HepG2 (cell line): ENCODE measurements at regions not wholly inside any gene's neighbourhood (a gene's known extent, or its start where the extent isn't known, plus 50 kb on each side); places are given as distances from the start of the nearest gene placed in this dataset.

ENCODE experiments used
- ATF5 ChIP-seq: sonication (generic); formaldehyde crosslinking; IDR thresholded peaks from 2 replicates; pipeline ENCODE4 v1.4.0; 2020; ENCODE audit warnings: mild to moderate bottlenecking, low read depth, missing genetic modification reagents
- BCLAF1 ChIP-seq: fragments of 450-650 bp; IDR thresholded peaks from 2 replicates; pipeline ENCODE4 v1.6.1; 2017; ENCODE audit warnings: mild to moderate bottlenecking
- BRCA1 ChIP-seq: sonication (generic); formaldehyde crosslinking; IDR thresholded peaks from 2 replicates; pipeline ENCODE4 v1.4.0; 2020; ENCODE audit warnings: missing genetic modification reagents
- CREM ChIP-seq, 2 experiments: sonication (generic) in 1 of 2; formaldehyde crosslinking in 1 of 2; IDR thresholded peaks; 2 replicates each; pipeline versions ENCODE4 v1.4.0 to v1.6.1; 2016 to 2020; ENCODE audit warnings: antibody characterized with exemption in 1 of 2, mild to moderate bottlenecking in 1 of 2, missing genetic modification reagents in 1 of 2
- ETS1 ChIP-seq: sonication (generic); formaldehyde crosslinking; IDR thresholded peaks from 2 replicates; pipeline ENCODE4 v1.4.0; 2020; ENCODE audit warnings: missing genetic modification reagents
- JUNB ChIP-seq: sonication (generic); formaldehyde crosslinking; IDR thresholded peaks from 2 replicates; pipeline ENCODE4 v1.8.0; 2022; ENCODE audit warnings: missing genetic modification reagents, mild to moderate bottlenecking, borderline replicate concordance
- KDM5B ChIP-seq: sonication (generic); formaldehyde crosslinking; IDR thresholded peaks from 2 replicates; pipeline ENCODE4 v1.4.0; 2020; ENCODE audit warnings: missing genetic modification reagents, mild to moderate bottlenecking, borderline replicate concordance
- NCOA1 ChIP-seq: sonication (generic); formaldehyde crosslinking; IDR thresholded peaks from 2 replicates; pipeline ENCODE4 v1.9.0; 2021; ENCODE audit warnings: missing genetic modification reagents
- POLR2AphosphoS5 ChIP-seq: IDR thresholded peaks from 2 replicates; pipeline ENCODE4 v1.6.1; 2012; ENCODE audit warnings: low read depth, low read length
- ZBTB8A ChIP-seq: sonication (generic); formaldehyde crosslinking; IDR thresholded peaks from 2 replicates; pipeline ENCODE4 v1.4.0; 2020; ENCODE audit warnings: mild to moderate bottlenecking, low read depth, missing genetic modification reagents, borderline replicate concordance
- ZNF772 ChIP-seq: sonication (generic); formaldehyde crosslinking; IDR thresholded peaks from 2 replicates; pipeline ENCODE4 v1.5.0; 2020; ENCODE audit warnings: mild to moderate bottlenecking, missing genetic modification reagents
- ZSCAN29 ChIP-seq: sonication (generic); formaldehyde crosslinking; conservative IDR thresholded peaks from 2 replicates; pipeline ENCODE4 v1.4.0; 2020; ENCODE audit warnings: mild to moderate bottlenecking, missing genetic modification reagents

GRCh38 chr14:71237556-71237955 is 330.3 kb downstream of the PCNX1 start:
- no peak for TF ChIP-seq KDM5B (CRISPR knock-in tag)
- no peak for TF ChIP-seq BCLAF1
- TF ChIP-seq CREM (IDR thresholded peaks at IDR 0.05): no peak
- TF ChIP-seq CREM (CRISPR knock-in tag; IDR thresholded peaks at IDR 0.05): no peak
- no peak for TF ChIP-seq ETS1
- TF ChIP-seq ZBTB8A: no peak
- TF ChIP-seq BRCA1: no peak
- TF ChIP-seq ZNF772: no peak
- TF ChIP-seq ATF5: no peak
- TF ChIP-seq NCOA1 (CRISPR knock-in tag): no peak
- TF ChIP-seq POLR2AphosphoS5: no peak
- TF ChIP-seq ZSCAN29 (CRISPR knock-in tag): no peak
- no peak for TF ChIP-seq JUNB (CRISPR knock-in tag)
